Keratinocyte (primary cell): ENCODE measurements at regions not wholly inside any gene's neighbourhood (a gene's known extent, or its start where the extent isn't known, plus 50 kb on each side); places are given as distances from the start of the nearest gene placed in this dataset.

ENCODE experiments used
- DNase-seq: peaks from one replicate; pipeline ENCODE4 v3.0.0-alpha.2; 2011; ENCODE audit warnings: low read depth, missing footprints, low spot score
- FAIRE-seq: peaks from 2 replicates; lab custom pipeline; 2011; peaks lifted over from hg19 to GRCh38; lab: Jason Lieb, UNC
- H2AFZ ChIP-seq: 2 replicates; pipeline ENCODE4 v1.6.0; 2012; ENCODE audit warnings: low read length, control low read depth, inconsistent platforms; ENCODE audit not compliant: control insufficient read depth
- H3K27ac ChIP-seq: 2 replicates; pipeline ENCODE4 v1.5.1; 2011; ENCODE audit warnings: low read length; ENCODE audit not compliant: control insufficient read depth, insufficient read depth
- H3K27me3 ChIP-seq: 3 replicates; pipeline ENCODE4 v1.6.0; 2011; ENCODE audit warnings: low read length; ENCODE audit not compliant: control insufficient read depth, insufficient read depth; ENCODE audit errors: extremely low read depth
- H3K36me3 ChIP-seq, 2 experiments: 2 replicates in 1 of 2; 3 replicates in 1 of 2; pipeline ENCODE4 v1.5.1; 2011; ENCODE audit warnings: low read length in 2 of 2, mild to moderate bottlenecking in 1 of 2; ENCODE audit not compliant: control insufficient read depth in 2 of 2, insufficient read depth in 2 of 2; ENCODE audit errors: extremely low read depth in 1 of 2
- H3K4me1 ChIP-seq: 3 replicates; pipeline ENCODE4 v1.5.1; 2011; ENCODE audit warnings: low read length; ENCODE audit not compliant: control insufficient read depth, insufficient read depth; ENCODE audit errors: extremely low read depth
- H3K4me2 ChIP-seq: 3 replicates; pipeline ENCODE4 v1.6.0; 2011; ENCODE audit warnings: low read depth, low read length; ENCODE audit not compliant: control insufficient read depth, insufficient read depth; ENCODE audit errors: extremely low read depth
- H3K4me3 ChIP-seq, 3 experiments: fragments of 200-600 bp in 1 of 3; sonication (generic) in 1 of 3; 2 replicates in 2 of 3; 3 replicates in 1 of 3; pipeline ENCODE4 v1.5.1; 2011 to 2016; ENCODE audit warnings: low read length in 3 of 3, mild to moderate bottlenecking in 3 of 3, control low read depth in 2 of 3, inconsistent platforms in 1 of 3, low read depth in 1 of 3, mixed read lengths in 1 of 3, mixed run types in 1 of 3, moderate library complexity in 1 of 3; ENCODE audit not compliant: control insufficient read depth in 2 of 3, insufficient read depth in 2 of 3; ENCODE audit errors: extremely low read depth in 1 of 3
- H3K79me2 ChIP-seq: 2 replicates; pipeline ENCODE4 v1.6.0; 2012; ENCODE audit warnings: low read length; ENCODE audit not compliant: control insufficient read depth, insufficient read depth
- H3K9ac ChIP-seq: 3 replicates; pipeline ENCODE4 v1.6.0; 2011; ENCODE audit warnings: low read length; ENCODE audit not compliant: control insufficient read depth, insufficient read depth; ENCODE audit errors: extremely low read depth
- H3K9me1 ChIP-seq: 3 replicates; pipeline ENCODE4 v1.6.0; 2011; ENCODE audit warnings: low read length; ENCODE audit not compliant: control insufficient read depth, insufficient read depth; ENCODE audit errors: extremely low read depth
- H3K9me3 ChIP-seq: 2 replicates; pipeline ENCODE4 v1.5.1; 2012; ENCODE audit warnings: low read depth, low read length; ENCODE audit not compliant: control insufficient read depth
- H4K20me1 ChIP-seq: 3 replicates; pipeline ENCODE4 v1.6.0; 2011; ENCODE audit warnings: low read length; ENCODE audit not compliant: control insufficient read depth, insufficient read depth; ENCODE audit errors: extremely low read depth
- CTCF ChIP-seq, 3 experiments: IDR thresholded peaks in 1 of 3; conservative IDR thresholded peaks in 1 of 3; optimal IDR thresholded peaks in 1 of 3; 2 replicates in 2 of 3; 3 replicates in 1 of 3; pipeline versions ENCODE3 to v1.5.1; 2011; ENCODE audit warnings: low read length in 3 of 3, mild to moderate bottlenecking in 3 of 3, moderate library complexity in 2 of 3, control low read depth in 1 of 3, inconsistent platforms in 1 of 3; ENCODE audit not compliant: insufficient read depth in 2 of 3; ENCODE audit errors: extremely low read depth in 1 of 3
- EZH2 ChIP-seq: IDR thresholded peaks from one replicate; pipeline ENCODE4 v1.6.1; 2012; ENCODE audit warnings: inconsistent platforms, mild to moderate bottlenecking, low read length, moderate library complexity
- dilution Hi-C: fragments of 300-500 bp; cut with MboI; formaldehyde crosslinking; loops from one replicate; pipeline ENCODE4 v1.7.0; 2020; ENCODE audit warnings: low sequenced_read_pairs; ENCODE audit not compliant: extremely low pct_ligation_motif_present

DNA sequence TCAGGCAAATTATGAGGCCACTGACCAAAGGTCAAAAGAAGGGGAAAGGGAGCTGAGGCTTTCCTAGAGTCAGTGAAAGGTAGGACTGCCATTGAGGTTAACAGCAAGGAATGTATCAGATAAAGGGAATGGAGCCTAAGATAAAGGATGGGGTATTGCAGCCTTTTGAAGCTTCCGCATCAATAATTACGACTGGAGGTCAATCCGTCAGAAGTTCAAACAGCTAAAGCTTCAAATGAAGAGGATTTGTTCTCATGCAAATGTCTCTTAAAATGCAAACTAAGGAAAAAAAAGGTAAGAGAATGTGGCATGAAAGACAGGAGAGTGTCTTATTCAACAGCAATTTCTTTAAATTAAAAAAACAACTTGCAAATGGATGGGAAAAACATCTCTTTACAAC lies 341.1 kb upstream of the RGMB start:
- no peaks in the 10 kb centered on the region for H3K27me3 ChIP-seq
- H3K36me3 ChIP-seq, result no peaks in the 10 kb centered on the region
- no peak overlapping the region for H3K9ac ChIP-seq
- no peak overlapping the region for H2AFZ ChIP-seq
- no peaks in the 10 kb centered on the region for H3K79me2 ChIP-seq
- dilution Hi-C loops, result loop anchor here (25.0 kb wide), 1 partner anchor 330 kb away; the partner anchor contains the start of gene RGMB
- no peaks in the 10 kb centered on the region for H4K20me1 ChIP-seq
- H3K4me1 ChIP-seq, result peaks cover 2% of the 10 kb centered on the region
- H3K27ac ChIP-seq, result no peak overlapping the region
- FAIRE-seq (no peak), DNase-seq (no peak)
- no peak overlapping the region for H3K4me2 ChIP-seq
- no peaks in the 10 kb centered on the region for H3K9me1 ChIP-seq
- TF ChIP-seq CTCF (optimal IDR thresholded peaks at IDR 0.05 in 1 of 3, IDR thresholded peaks at IDR 0.05 in 1 of 3, conservative IDR thresholded peaks at IDR 0.05 in 1 of 3; ENCODE audit: extremely low read depth in 1 of 3, insufficient read depth in 2 of 3, low read length in 3 of 3), result no peak
- no peak for TF ChIP-seq EZH2
- H3K9me3 ChIP-seq, result peaks cover 6% of the 10 kb centered on the region
- H3K4me3 ChIP-seq, result no peak overlapping the region

DNA sequence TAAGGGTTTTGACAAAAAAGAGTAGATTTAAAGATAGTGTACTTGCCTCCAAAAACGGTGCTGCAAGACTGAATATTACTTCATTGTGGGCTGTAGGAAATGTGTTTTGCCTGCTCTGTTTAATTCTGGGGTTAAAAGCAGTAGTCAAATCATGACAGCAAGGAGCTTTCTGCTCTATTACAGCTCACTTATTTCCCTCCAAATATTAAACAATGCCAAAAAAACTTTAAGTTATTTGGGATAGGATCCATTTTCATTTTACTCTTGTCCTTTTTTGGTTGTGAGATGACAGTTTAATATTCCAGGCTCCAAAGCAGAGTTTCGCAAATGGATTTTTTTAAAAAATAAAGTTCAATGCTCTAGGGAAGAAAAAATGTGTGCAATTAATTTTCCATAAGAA lies 340.4 kb upstream of the RGMB start:
- Histone ChIP-seq H3K27ac (no peak overlapping the region), H3K4me1 (peaks cover 2% of the 10 kb centered on the region), H3K9me1 (no peaks in the 10 kb centered on the region), H3K4me3 (no peak overlapping the region), H3K36me3 (no peaks in the 10 kb centered on the region), H3K27me3 (no peaks in the 10 kb centered on the region), H3K9ac (no peak overlapping the region), H3K79me2 (no peaks in the 10 kb centered on the region), H4K20me1 (no peaks in the 10 kb centered on the region), H3K9me3 (peaks cover 6% of the 10 kb centered on the region), H3K4me2 (no peak overlapping the region), H2AFZ (no peak overlapping the region)
- FAIRE-seq (no peak), DNase-seq (no peak)
- dilution Hi-C loops, result loop anchor here (25.0 kb wide), 1 partner anchor 329 kb away; the partner anchor contains the start of gene RGMB
- no peak for TF ChIP-seq CTCF (optimal IDR thresholded peaks at IDR 0.05 in 1 of 3, IDR thresholded peaks at IDR 0.05 in 1 of 3, conservative IDR thresholded peaks at IDR 0.05 in 1 of 3; ENCODE audit: extremely low read depth in 1 of 3, insufficient read depth in 2 of 3, low read length in 3 of 3)
- no peak for TF ChIP-seq EZH2
